HepG2 (cell line): ENCODE measurements at regions not wholly inside any gene's neighbourhood (a gene's known extent, or its start where the extent isn't known, plus 50 kb on each side); places are given as distances from the start of the nearest gene placed in this dataset.

Experiments
- ARID2 ChIP-seq: sonication (generic); formaldehyde crosslinking; IDR thresholded peaks from 2 replicates; pipeline ENCODE4 v1.8.1; 2022; ENCODE audit warnings: mild to moderate bottlenecking, missing genetic modification reagents, borderline replicate concordance
- ATF7 ChIP-seq, 2 experiments: fragments of 450-650 bp in 1 of 2; sonication (generic) in 1 of 2; formaldehyde crosslinking in 1 of 2; IDR thresholded peaks; 2 replicates each; pipeline versions ENCODE4 v1.4.0 to v1.6.1; 2016 to 2020; ENCODE audit warnings: antibody characterized with exemption in 1 of 2, mild to moderate bottlenecking in 1 of 2, missing genetic modification reagents in 1 of 2
- FOXM1 ChIP-seq: sonication (generic); formaldehyde crosslinking; IDR thresholded peaks from 2 replicates; pipeline ENCODE4 v1.5.0; 2020; ENCODE audit warnings: missing genetic modification reagents
- NCOR1 ChIP-seq: fragments of 200-600 bp; sonication (generic); IDR thresholded peaks from 2 replicates; pipeline ENCODE4 v1.7.0; 2017; ENCODE audit warnings: antibody characterized with exemption, low read length, borderline replicate concordance
- ZMYM4 ChIP-seq: sonication (generic); formaldehyde crosslinking; IDR thresholded peaks from 2 replicates; pipeline ENCODE4 v1.8.1; 2023; ENCODE audit warnings: mild to moderate bottlenecking, missing genetic modification reagents
- ZNF510 ChIP-seq: sonication (generic); formaldehyde crosslinking; IDR thresholded peaks from 2 replicates; pipeline ENCODE4 v1.4.0; 2020; ENCODE audit warnings: low read depth, mild to moderate bottlenecking, missing genetic modification reagents
- TF ChIP-seq, protein P1 (sequence below): sonication (generic); formaldehyde crosslinking; IDR thresholded peaks from 2 replicates; pipeline ENCODE4 v1.8.1; 2022; ENCODE audit warnings: low read depth, mild to moderate bottlenecking, missing genetic modification reagents
- TF ChIP-seq, protein P2 (sequence below): sonication (generic); formaldehyde crosslinking; IDR thresholded peaks from 2 replicates; pipeline ENCODE4 v1.9.0; 2021; ENCODE audit warnings: missing genetic modification reagents, borderline replicate concordance
- TF ChIP-seq, protein P3 (sequence below): sonication (generic); formaldehyde crosslinking; IDR thresholded peaks from 2 replicates; pipeline ENCODE4; 2020; ENCODE audit warnings: missing genetic modification reagents, mild to moderate bottlenecking, borderline replicate concordance
- TF ChIP-seq, protein P4 (sequence below): sonication (generic); formaldehyde crosslinking; IDR thresholded peaks from 2 replicates; pipeline ENCODE4 v1.5.0; 2020; ENCODE audit warnings: missing genetic modification reagents, mild to moderate bottlenecking, borderline replicate concordance

DNA sequence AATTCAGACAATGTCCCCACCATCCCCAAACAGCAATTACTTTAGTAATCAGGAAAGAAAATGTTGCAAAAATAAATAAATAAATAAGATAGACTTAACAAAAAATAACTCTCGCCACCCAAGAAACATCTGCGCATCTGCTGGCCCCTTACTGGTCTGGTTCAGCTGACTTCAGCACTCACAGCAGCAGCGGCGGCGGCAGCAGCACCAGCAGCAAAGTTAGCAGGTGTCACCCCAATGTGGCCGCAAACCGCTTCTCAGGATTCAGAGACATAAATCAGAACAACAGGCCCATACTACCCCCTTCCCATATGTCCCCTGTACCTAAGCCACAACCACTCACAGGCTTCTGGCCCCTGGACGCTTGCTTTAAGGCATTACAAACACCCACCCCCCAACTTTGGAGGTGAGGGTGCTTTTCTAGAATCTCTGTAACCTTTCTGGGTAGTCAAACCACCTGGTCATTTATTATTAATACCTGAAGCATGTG, 593.0 kb downstream of the BNC2 start (continued):
- TF ChIP-seq, protein P1, sequence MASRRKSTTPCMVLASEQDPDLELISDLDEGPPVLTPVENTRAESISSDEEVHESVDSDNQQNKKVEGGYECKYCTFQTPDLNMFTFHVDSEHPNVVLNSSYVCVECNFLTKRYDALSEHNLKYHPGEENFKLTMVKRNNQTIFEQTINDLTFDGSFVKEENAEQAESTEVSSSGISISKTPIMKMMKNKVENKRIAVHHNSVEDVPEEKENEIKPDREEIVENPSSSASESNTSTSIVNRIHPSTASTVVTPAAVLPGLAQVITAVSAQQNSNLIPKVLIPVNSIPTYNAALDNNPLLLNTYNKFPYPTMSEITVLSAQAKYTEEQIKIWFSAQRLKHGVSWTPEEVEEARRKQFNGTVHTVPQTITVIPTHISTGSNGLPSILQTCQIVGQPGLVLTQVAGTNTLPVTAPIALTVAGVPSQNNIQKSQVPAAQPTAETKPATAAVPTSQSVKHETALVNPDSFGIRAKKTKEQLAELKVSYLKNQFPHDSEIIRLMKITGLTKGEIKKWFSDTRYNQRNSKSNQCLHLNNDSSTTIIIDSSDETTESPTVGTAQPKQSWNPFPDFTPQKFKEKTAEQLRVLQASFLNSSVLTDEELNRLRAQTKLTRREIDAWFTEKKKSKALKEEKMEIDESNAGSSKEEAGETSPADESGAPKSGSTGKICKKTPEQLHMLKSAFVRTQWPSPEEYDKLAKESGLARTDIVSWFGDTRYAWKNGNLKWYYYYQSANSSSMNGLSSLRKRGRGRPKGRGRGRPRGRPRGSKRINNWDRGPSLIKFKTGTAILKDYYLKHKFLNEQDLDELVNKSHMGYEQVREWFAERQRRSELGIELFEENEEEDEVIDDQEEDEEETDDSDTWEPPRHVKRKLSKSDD: no peak
- TF ChIP-seq FOXM1 (CRISPR knock-in tag): no peak
- TF ChIP-seq NCOR1: no peak
- TF ChIP-seq, protein P2, sequence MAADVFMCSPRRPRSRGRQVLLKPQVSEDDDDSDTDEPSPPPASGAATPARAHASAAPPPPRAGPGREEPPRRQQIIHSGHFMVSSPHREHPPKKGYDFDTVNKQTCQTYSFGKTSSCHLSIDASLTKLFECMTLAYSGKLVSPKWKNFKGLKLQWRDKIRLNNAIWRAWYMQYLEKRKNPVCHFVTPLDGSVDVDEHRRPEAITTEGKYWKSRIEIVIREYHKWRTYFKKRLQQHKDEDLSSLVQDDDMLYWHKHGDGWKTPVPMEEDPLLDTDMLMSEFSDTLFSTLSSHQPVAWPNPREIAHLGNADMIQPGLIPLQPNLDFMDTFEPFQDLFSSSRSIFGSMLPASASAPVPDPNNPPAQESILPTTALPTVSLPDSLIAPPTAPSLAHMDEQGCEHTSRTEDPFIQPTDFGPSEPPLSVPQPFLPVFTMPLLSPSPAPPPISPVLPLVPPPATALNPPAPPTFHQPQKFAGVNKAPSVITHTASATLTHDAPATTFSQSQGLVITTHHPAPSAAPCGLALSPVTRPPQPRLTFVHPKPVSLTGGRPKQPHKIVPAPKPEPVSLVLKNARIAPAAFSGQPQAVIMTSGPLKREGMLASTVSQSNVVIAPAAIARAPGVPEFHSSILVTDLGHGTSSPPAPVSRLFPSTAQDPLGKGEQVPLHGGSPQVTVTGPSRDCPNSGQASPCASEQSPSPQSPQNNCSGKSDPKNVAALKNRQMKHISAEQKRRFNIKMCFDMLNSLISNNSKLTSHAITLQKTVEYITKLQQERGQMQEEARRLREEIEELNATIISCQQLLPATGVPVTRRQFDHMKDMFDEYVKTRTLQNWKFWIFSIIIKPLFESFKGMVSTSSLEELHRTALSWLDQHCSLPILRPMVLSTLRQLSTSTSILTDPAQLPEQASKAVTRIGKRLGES (CRISPR knock-in tag): no peak
- TF ChIP-seq, protein P3, sequence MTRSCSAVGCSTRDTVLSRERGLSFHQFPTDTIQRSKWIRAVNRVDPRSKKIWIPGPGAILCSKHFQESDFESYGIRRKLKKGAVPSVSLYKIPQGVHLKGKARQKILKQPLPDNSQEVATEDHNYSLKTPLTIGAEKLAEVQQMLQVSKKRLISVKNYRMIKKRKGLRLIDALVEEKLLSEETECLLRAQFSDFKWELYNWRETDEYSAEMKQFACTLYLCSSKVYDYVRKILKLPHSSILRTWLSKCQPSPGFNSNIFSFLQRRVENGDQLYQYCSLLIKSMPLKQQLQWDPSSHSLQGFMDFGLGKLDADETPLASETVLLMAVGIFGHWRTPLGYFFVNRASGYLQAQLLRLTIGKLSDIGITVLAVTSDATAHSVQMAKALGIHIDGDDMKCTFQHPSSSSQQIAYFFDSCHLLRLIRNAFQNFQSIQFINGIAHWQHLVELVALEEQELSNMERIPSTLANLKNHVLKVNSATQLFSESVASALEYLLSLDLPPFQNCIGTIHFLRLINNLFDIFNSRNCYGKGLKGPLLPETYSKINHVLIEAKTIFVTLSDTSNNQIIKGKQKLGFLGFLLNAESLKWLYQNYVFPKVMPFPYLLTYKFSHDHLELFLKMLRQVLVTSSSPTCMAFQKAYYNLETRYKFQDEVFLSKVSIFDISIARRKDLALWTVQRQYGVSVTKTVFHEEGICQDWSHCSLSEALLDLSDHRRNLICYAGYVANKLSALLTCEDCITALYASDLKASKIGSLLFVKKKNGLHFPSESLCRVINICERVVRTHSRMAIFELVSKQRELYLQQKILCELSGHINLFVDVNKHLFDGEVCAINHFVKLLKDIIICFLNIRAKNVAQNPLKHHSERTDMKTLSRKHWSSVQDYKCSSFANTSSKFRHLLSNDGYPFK (CRISPR knock-in tag): no peak
- TF ChIP-seq ZMYM4 (CRISPR knock-in tag): no peak
- no peak for TF ChIP-seq ATF7 (IDR thresholded peaks at IDR 0.05)
- TF ChIP-seq ATF7 (CRISPR knock-in tag; IDR thresholded peaks at IDR 0.05): no peak
- no peak for TF ChIP-seq ARID2 (CRISPR knock-in tag)
- TF ChIP-seq, protein P4, sequence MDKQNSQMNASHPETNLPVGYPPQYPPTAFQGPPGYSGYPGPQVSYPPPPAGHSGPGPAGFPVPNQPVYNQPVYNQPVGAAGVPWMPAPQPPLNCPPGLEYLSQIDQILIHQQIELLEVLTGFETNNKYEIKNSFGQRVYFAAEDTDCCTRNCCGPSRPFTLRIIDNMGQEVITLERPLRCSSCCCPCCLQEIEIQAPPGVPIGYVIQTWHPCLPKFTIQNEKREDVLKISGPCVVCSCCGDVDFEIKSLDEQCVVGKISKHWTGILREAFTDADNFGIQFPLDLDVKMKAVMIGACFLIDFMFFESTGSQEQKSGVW: no peak
- TF ChIP-seq ZNF510 (CRISPR knock-in tag): no peak
